ENCODE measurements at regions not wholly inside any gene's neighbourhood (a gene's known extent, or its start where the extent isn't known, plus 50 kb on each side); places are given as distances from the start of the nearest gene placed in this dataset.

GRCh38 chr7:155954550-155955366 lies 142.5 kb upstream of the SHH start:
- TF ChIP-seq POLR2A (IDR thresholded peaks at IDR 0.05; ENCODE audit: low read depth, low read length) (no peak), POU2F2 (IDR thresholded peaks at IDR 0.05; ENCODE audit: low read depth, low read length) (no peak), POLR2AphosphoS5 (IDR thresholded peaks at IDR 0.05; ENCODE audit: low read depth, low read length) (no peak), TAF1 (IDR thresholded peaks at IDR 0.05; ENCODE audit: low read depth, low read length) (no peak), PAX5 (IDR thresholded peaks at IDR 0.05; ENCODE audit: insufficient read depth, low read length, severe bottlenecking) (no peak)
